ENCODE measurements at regions not wholly inside any gene's neighbourhood (a gene's known extent, or its start where the extent isn't known, plus 50 kb on each side); places are given as distances from the start of the nearest gene placed in this dataset.

DNA sequence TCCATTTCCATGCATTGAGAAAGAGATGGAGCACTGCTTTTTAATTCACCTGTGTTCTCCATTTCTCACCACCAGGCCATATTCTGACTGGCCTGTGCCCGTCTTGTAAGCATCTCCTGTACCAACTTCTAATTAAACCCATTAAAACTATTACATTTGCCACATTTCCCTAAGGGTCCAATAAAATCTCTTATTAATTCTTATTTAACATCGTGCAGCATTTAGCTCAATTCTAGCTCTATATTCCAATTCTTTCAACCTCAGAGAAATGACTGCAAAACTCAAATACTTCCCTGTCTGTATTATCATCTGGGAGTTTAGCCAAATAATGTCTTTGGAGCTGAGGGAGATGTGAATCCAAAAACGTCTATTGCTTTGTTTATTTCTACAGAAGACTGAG lies 495.4 kb upstream of the TMEM132C start:
- intact Hi-C loops (cut with micrococcal nuclease): no loop called here
- no peak overlapping the region for H3K27ac Mint-ChIP-seq

DNA sequence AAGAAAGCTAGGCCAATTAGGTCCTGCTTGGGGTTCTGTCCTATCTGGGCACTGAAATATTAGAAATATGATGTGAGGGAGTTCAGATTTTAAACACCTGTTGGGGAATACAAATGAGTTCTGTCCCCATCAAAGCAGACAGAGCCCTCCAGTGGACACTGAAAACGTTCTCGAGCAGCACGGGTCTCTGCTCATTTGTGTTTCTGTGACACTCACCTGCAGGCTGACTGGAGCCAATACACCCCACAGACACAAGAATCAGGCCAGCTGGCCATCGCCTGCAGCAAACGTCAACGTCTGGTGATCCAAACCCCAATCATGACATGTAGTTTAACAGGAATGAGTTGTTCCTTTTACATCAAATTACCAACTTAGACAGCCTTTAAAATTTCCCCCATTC lies 493.4 kb upstream of the TMEM132C start:
- ATAC-seq (no peak), DNase-seq (no peak)
- ChIA-PET POLR2A (no interaction called here), CTCF (no interaction called here)
- no peaks in the 10 kb centered on the region for H3K36me3 Mint-ChIP-seq (ENCODE audit: low read depth)
- no peak overlapping the region for H3K27ac Mint-ChIP-seq
- TF ChIP-seq, protein P1, sequence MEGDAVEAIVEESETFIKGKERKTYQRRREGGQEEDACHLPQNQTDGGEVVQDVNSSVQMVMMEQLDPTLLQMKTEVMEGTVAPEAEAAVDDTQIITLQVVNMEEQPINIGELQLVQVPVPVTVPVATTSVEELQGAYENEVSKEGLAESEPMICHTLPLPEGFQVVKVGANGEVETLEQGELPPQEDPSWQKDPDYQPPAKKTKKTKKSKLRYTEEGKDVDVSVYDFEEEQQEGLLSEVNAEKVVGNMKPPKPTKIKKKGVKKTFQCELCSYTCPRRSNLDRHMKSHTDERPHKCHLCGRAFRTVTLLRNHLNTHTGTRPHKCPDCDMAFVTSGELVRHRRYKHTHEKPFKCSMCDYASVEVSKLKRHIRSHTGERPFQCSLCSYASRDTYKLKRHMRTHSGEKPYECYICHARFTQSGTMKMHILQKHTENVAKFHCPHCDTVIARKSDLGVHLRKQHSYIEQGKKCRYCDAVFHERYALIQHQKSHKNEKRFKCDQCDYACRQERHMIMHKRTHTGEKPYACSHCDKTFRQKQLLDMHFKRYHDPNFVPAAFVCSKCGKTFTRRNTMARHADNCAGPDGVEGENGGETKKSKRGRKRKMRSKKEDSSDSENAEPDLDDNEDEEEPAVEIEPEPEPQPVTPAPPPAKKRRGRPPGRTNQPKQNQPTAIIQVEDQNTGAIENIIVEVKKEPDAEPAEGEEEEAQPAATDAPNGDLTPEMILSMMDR (IDR thresholded peaks at IDR 0.05): no peak
- no peaks in the 10 kb centered on the region for H3K4me1 Mint-ChIP-seq (ENCODE audit: low read depth)
- H3K4me3 Mint-ChIP-seq: no peak overlapping the region
- H3K27me3 Mint-ChIP-seq: no peaks in the 10 kb centered on the region
- intact Hi-C loops (cut with micrococcal nuclease): no loop called here
- H3K9me3 Mint-ChIP-seq: peaks cover 1% of the 10 kb centered on the region

More for the DNA sequence above, 495.4 kb upstream of the TMEM132C start:
- ChIA-PET CTCF (no interaction called here), POLR2A (no interaction called here)
- Mint-ChIP-seq H3K4me3 (no peak overlapping the region), H3K4me1 (ENCODE audit: low read depth) (no peaks in the 10 kb centered on the region), H3K36me3 (ENCODE audit: low read depth) (no peaks in the 10 kb centered on the region), H3K27me3 (no peaks in the 10 kb centered on the region), H3K9me3 (peaks cover 1% of the 10 kb centered on the region)
- DNase-seq (no peak), ATAC-seq (no peak)
- TF ChIP-seq, protein P1 (IDR thresholded peaks at IDR 0.05): no peak

DNA sequence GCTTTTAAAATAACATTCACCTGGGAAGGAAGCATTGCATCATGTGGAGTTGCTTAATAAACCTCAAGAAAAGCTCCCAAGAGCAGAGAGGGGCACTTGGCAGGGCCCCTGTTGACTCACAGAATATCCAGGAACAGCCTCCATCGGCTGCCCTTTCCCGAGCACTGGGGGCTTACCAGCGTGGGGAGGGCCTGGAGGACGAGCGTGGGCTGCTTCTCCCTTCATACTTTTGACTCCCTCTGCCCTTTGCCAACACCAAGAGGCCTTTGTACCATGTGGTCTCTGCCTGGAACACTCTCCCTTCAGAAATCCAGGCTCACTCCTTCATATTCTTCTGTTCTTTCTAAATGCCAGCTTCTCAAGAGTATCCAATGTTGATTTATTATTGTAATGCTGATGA lies 492.1 kb upstream of the TMEM132C start:
- ChIA-PET POLR2A (no interaction called here), CTCF (no interaction called here)
- no peaks in the 10 kb centered on the region for H3K36me3 Mint-ChIP-seq (ENCODE audit: low read depth)
- peaks cover 1% of the 10 kb centered on the region for H3K9me3 Mint-ChIP-seq
- H3K4me1 Mint-ChIP-seq (ENCODE audit: low read depth): no peaks in the 10 kb centered on the region
- no peak overlapping the region for H3K27ac Mint-ChIP-seq
- no peak overlapping the region for H3K4me3 Mint-ChIP-seq
- ATAC-seq (no peak), DNase-seq (no peak)
- H3K27me3 Mint-ChIP-seq: no peaks in the 10 kb centered on the region
- TF ChIP-seq, protein P1 (IDR thresholded peaks at IDR 0.05): no peak
- intact Hi-C loops (cut with micrococcal nuclease): no loop called here

DNA sequence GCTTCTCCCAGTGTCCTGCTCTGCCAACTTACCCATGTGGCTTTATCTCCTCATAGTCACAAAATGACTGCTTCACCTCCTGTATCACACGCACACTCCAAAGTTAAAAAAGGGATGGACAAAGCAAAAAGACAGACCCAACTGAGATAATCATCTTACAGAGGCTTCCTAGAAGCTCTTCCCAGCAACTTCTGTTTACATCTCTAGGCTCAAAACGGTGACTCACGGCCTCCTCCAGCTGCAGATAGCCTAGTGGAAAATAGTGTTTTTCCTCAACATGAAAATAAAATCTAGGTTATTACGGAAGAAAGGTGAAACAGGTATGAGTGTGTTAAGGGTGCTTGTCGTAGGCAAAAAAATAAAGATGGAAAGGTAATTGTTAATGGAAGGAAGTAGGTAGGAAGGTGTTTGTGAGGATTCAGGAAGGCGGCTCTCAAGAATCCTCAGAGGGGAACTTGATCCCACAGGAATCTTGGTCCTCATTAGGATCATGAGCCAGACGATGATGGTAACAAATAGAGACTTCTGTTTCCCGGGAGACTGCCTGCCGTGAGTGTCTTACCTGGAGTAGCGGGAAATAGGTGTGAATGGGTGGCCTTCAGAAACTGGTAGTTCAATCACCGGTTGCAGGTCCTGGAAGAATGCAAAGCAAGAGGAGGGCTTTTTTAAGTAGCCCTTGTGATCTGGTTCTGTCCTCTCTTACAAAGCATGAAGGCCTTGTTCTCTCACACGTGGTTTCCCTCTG lies 487.5 kb upstream of the TMEM132C start:
- Mint-ChIP-seq H3K36me3 (ENCODE audit: low read depth) (no peaks in the 10 kb centered on the region), H3K27ac (no peak overlapping the region), H3K27me3 (no peaks in the 10 kb centered on the region), H3K4me3 (no peak overlapping the region), H3K9me3 (peaks cover 5% of the 10 kb centered on the region), H3K4me1 (ENCODE audit: low read depth) (no peaks in the 10 kb centered on the region)
- intact Hi-C loops (cut with micrococcal nuclease): no loop called here
- no peak for ATAC-seq
- no peak for DNase-seq
- CTCF ChIA-PET: no interaction called here
- TF ChIP-seq, protein P1 (IDR thresholded peaks at IDR 0.05): no peak
- POLR2A ChIA-PET: no interaction called here

DNA sequence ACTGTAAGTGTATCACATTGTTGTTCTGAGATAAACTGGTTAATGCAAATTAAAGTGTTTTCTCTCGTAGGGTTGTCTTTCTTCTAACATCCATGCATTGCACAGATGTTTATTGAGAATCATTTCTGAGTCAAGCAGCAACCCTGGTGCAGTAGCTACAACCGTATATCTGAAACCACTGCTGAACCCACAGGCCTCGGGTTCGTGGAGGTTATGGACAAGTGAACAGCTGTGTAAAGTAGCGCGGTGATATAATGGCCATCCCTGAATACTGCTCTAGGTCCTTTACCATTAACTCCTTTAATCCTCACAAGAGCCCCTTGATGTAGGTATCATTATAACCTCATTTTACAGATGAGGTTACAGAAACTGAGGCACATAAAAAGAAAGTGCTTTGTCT lies 486.1 kb upstream of the TMEM132C start:
- H3K27me3 Mint-ChIP-seq: no peaks in the 10 kb centered on the region
- no peak for ATAC-seq
- H3K27ac Mint-ChIP-seq: no peak overlapping the region
- no peaks in the 10 kb centered on the region for H3K36me3 Mint-ChIP-seq (ENCODE audit: low read depth)
- CTCF ChIA-PET: no interaction called here
- peaks cover 5% of the 10 kb centered on the region for H3K9me3 Mint-ChIP-seq
- H3K4me3 Mint-ChIP-seq: no peak overlapping the region
- POLR2A ChIA-PET: no interaction called here
- no peak for DNase-seq
- no peaks in the 10 kb centered on the region for H3K4me1 Mint-ChIP-seq (ENCODE audit: low read depth)
- TF ChIP-seq, protein P1 (IDR thresholded peaks at IDR 0.05): no peak
- intact Hi-C loops (cut with micrococcal nuclease): no loop called here
